HEK293 (cell line): ENCODE measurements at regions not wholly inside any gene's neighbourhood (a gene's known extent, or its start where the extent isn't known, plus 50 kb on each side); places are given as distances from the start of the nearest gene placed in this dataset.

ENCODE experiments used
- ZNF211 ChIP-seq: fragments of 450-650 bp; formaldehyde crosslinking; IDR thresholded peaks from 2 replicates; pipeline ENCODE4 v1.5.1; 2016; ENCODE audit warnings: low read depth, missing biosample characterization, missing genetic modification characterization
- ZNF530 ChIP-seq: fragments of 450-650 bp; formaldehyde crosslinking; IDR thresholded peaks from 2 replicates; pipeline ENCODE4 v1.5.1; 2016; ENCODE audit warnings: low read depth, missing biosample characterization, missing genetic modification characterization
- TF ChIP-seq, protein P1 (sequence below): fragments of 450-650 bp; formaldehyde crosslinking; IDR thresholded peaks from 2 replicates; pipeline ENCODE4 v1.5.1; 2016; ENCODE audit warnings: missing biosample characterization, missing genetic modification characterization
- TF ChIP-seq, protein P2 (sequence below): fragments of 450-650 bp; IDR thresholded peaks from 2 replicates; pipeline ENCODE4 v1.5.1; 2018; ENCODE audit warnings: missing biosample characterization, mild to moderate bottlenecking, missing genetic modification characterization
- TF ChIP-seq, protein P3 (sequence below): fragments of 450-650 bp; formaldehyde crosslinking; IDR thresholded peaks from 2 replicates; pipeline ENCODE4 v1.5.1; 2016; ENCODE audit warnings: missing biosample characterization, missing genetic modification characterization
- TF ChIP-seq, protein P4 (sequence below): fragments of 450-650 bp; formaldehyde crosslinking; IDR thresholded peaks from 2 replicates; pipeline ENCODE4 v1.5.1; 2016; ENCODE audit warnings: missing biosample characterization, missing genetic modification characterization

DNA sequence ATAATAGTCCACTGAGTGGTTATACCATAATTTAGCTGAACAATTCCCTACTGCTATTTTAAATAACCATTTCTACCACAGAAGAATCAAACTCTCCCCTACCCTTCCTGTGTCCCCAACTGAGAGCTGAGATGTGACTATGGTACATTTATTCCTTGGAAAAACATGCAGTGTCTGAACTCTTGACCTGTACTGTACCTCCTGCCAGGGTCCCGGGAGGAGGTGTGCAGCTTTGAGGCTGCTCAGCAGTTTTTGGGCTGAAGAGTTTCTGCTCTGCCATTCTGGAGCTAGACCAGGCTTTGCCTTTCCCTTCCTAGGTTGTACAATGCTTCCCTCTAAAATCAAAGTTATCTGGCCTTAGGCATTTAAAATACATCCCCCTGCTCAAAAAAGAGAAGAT, 275.1 kb upstream of the SGK1 start:
- TF ChIP-seq, protein P1, sequence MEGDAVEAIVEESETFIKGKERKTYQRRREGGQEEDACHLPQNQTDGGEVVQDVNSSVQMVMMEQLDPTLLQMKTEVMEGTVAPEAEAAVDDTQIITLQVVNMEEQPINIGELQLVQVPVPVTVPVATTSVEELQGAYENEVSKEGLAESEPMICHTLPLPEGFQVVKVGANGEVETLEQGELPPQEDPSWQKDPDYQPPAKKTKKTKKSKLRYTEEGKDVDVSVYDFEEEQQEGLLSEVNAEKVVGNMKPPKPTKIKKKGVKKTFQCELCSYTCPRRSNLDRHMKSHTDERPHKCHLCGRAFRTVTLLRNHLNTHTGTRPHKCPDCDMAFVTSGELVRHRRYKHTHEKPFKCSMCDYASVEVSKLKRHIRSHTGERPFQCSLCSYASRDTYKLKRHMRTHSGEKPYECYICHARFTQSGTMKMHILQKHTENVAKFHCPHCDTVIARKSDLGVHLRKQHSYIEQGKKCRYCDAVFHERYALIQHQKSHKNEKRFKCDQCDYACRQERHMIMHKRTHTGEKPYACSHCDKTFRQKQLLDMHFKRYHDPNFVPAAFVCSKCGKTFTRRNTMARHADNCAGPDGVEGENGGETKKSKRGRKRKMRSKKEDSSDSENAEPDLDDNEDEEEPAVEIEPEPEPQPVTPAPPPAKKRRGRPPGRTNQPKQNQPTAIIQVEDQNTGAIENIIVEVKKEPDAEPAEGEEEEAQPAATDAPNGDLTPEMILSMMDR (tag by site-specific recombination) = no peak
- TF ChIP-seq, protein P2, sequence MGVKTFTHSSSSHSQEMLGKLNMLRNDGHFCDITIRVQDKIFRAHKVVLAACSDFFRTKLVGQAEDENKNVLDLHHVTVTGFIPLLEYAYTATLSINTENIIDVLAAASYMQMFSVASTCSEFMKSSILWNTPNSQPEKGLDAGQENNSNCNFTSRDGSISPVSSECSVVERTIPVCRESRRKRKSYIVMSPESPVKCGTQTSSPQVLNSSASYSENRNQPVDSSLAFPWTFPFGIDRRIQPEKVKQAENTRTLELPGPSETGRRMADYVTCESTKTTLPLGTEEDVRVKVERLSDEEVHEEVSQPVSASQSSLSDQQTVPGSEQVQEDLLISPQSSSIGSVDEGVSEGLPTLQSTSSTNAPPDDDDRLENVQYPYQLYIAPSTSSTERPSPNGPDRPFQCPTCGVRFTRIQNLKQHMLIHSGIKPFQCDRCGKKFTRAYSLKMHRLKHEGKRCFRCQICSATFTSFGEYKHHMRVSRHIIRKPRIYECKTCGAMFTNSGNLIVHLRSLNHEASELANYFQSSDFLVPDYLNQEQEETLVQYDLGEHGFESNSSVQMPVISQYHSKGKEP (tag by site-specific recombination) = no peak
- TF ChIP-seq, protein P3, sequence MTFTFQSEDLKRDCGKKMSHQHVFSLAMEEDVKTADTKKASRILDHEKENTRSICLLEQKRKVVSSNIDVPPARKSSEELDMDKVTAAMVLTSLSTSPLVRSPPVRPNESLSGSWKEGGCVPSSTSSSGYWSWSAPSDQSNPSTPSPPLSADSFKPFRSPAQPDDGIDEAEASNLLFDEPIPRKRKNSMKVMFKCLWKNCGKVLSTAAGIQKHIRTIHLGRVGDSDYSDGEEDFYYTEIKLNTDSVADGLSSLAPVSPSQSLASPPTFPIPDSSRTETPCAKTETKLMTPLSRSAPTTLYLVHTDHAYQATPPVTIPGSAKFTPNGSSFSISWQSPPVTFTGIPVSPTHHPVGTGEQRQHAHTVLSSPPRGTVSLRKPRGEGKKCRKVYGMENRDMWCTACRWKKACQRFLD (tag by site-specific recombination) = no peak
- TF ChIP-seq, protein P4, sequence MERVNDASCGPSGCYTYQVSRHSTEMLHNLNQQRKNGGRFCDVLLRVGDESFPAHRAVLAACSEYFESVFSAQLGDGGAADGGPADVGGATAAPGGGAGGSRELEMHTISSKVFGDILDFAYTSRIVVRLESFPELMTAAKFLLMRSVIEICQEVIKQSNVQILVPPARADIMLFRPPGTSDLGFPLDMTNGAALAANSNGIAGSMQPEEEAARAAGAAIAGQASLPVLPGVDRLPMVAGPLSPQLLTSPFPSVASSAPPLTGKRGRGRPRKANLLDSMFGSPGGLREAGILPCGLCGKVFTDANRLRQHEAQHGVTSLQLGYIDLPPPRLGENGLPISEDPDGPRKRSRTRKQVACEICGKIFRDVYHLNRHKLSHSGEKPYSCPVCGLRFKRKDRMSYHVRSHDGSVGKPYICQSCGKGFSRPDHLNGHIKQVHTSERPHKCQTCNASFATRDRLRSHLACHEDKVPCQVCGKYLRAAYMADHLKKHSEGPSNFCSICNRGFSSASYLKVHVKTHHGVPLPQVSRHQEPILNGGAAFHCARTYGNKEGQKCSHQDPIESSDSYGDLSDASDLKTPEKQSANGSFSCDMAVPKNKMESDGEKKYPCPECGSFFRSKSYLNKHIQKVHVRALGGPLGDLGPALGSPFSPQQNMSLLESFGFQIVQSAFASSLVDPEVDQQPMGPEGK (tag by site-specific recombination) = no peak
- no peak for TF ChIP-seq ZNF530 (tag by site-specific recombination)
- no peak for TF ChIP-seq ZNF211
